OCI-LY3 (cell line): ENCODE measurements at regions not wholly inside any gene's neighbourhood (a gene's known extent, or its start where the extent isn't known, plus 50 kb on each side); places are given as distances from the start of the nearest gene placed in this dataset.

Experiments
- EZH2phosphoT487 ChIP-seq: fragments of 200-600 bp; shearing (Covaris generic); IDR thresholded peaks from 2 replicates; pipeline ENCODE4 v1.6.1; 2018; ENCODE audit warnings: antibody characterized with exemption, mixed run types, low read depth
- TF ChIP-seq, protein P1 (sequence below): fragments of 200-600, 300-600 bp; sonication (generic); IDR thresholded peaks from 2 replicates; pipeline ENCODE4 v1.5.1; 2014; ENCODE audit warnings: antibody characterized with exemption, low read length, low read depth

DNA sequence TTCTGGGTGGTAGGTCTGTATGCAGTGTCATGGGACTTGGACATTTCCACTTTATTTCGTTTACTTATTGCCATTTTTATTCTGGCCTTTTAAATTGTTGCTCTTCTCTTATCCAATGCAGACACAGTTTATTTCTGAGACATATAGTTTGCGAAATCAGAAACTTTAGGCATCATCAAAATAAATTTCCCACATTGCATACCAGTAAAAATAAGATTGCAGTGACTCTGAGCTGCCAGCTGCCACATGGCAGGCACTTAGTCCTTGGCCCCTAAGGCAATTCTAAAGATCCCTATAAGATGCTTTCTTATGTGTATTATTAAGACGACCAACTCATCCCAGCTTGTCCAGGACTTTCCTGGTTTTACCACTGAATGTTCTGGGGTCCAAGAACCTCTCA, 81.8 kb upstream of the ANKRD1 start:
- TF ChIP-seq, protein P1, sequence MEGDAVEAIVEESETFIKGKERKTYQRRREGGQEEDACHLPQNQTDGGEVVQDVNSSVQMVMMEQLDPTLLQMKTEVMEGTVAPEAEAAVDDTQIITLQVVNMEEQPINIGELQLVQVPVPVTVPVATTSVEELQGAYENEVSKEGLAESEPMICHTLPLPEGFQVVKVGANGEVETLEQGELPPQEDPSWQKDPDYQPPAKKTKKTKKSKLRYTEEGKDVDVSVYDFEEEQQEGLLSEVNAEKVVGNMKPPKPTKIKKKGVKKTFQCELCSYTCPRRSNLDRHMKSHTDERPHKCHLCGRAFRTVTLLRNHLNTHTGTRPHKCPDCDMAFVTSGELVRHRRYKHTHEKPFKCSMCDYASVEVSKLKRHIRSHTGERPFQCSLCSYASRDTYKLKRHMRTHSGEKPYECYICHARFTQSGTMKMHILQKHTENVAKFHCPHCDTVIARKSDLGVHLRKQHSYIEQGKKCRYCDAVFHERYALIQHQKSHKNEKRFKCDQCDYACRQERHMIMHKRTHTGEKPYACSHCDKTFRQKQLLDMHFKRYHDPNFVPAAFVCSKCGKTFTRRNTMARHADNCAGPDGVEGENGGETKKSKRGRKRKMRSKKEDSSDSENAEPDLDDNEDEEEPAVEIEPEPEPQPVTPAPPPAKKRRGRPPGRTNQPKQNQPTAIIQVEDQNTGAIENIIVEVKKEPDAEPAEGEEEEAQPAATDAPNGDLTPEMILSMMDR: no peak
- no peak for TF ChIP-seq EZH2phosphoT487
